HepG2 (cell line): ENCODE measurements at regions not wholly inside any gene's neighbourhood (a gene's known extent, or its start where the extent isn't known, plus 50 kb on each side); places are given as distances from the start of the nearest gene placed in this dataset.

Experiments used
- ATAC-seq: fragments of 200-7000 bp; cut with Tn5 transposase; 3 replicates; pipeline ENCODE4 v1.9.1; 2020; ENCODE audit warnings: mild to moderate bottlenecking, moderate library complexity
- BruUV-seq: library from RNA; stranded (reverse); fragments of 400-500 nt; replicated peaks from 2 replicates; lab custom pipeline; 2021; lab: Mats Ljungman, UMichigan
- CTCF ChIA-PET: fragments of 300-600 bp; formaldehyde crosslinking; extraction: SDS; loops from one replicate; lab custom pipeline; 2021; ENCODE audit warnings: low total read pairs, inconsistent platforms, low intra/inter-chr PET ratio; lab: Yijun Ruan, JAX
- POLR2A ChIA-PET: fragments of 350-600 bp; sonication (Branson Sonifier 250); formaldehyde crosslinking; loops from one replicate; lab custom pipeline; 2020; ENCODE audit warnings: antibody characterized with exemption, inconsistent platforms; lab: Yijun Ruan, JAX
- DNase-seq: peaks from one replicate; pipeline ENCODE4 v3.0.0-alpha.2; 2015; ENCODE audit warnings: low spot score
- FAIRE-seq: peaks from 3 replicates; lab custom pipeline; 2011; peaks lifted over from hg19 to GRCh38; lab: Jason Lieb, UNC
- H2AFZ ChIP-seq: one replicate; pipeline ENCODE4 v1.6.1; 2011; ENCODE audit warnings: low read length, inconsistent platforms
- H3K27ac ChIP-seq: fragments of 300-600 bp; 3 replicates; pipeline ENCODE4 v1.8.0; 2011; ENCODE audit warnings: mixed run types, mild to moderate bottlenecking, mixed read lengths, low read length, inconsistent platforms; ENCODE audit not compliant: insufficient read depth; ENCODE audit errors: extremely low read length
- H3K27me3 ChIP-seq, 2 experiments: fragments of 200-600 bp in 1 of 2; 2 replicates in 1 of 2; 3 replicates in 1 of 2; pipeline versions ENCODE4 v1.6.0 to v1.8.0; 2011; ENCODE audit warnings: low read length in 2 of 2, mild to moderate bottlenecking in 2 of 2, moderate library complexity in 2 of 2, inconsistent platforms in 1 of 2; ENCODE audit not compliant: insufficient read depth in 2 of 2, control insufficient read depth in 1 of 2
- H3K36me3 ChIP-seq, 2 experiments: fragments of 200-600 bp in 1 of 2; replicated peaks in 1 of 2; 2 replicates in 1 of 2; 3 replicates in 1 of 2; pipeline versions ENCODE4 v1.5.1 to v1.8.0; 2011; ENCODE audit warnings: low read length in 2 of 2, inconsistent platforms in 1 of 2; ENCODE audit not compliant: insufficient read depth in 2 of 2, control insufficient read depth in 1 of 2
- H3K4me1 ChIP-seq: 2 replicates; pipeline ENCODE4 v1.5.1; 2012; ENCODE audit warnings: low read length, inconsistent platforms; ENCODE audit not compliant: insufficient read depth
- H3K4me2 ChIP-seq: 2 replicates; pipeline ENCODE4 v1.6.0; 2011; ENCODE audit warnings: low read depth, low read length, inconsistent platforms
- H3K4me3 ChIP-seq, 3 experiments: fragments of 200-600 bp in 1 of 3; sonication (generic), shearing (Covaris generic) in 1 of 3; replicated peaks in 1 of 3; 2 replicates each; pipeline ENCODE4 v1.5.1; 2011 to 2016; ENCODE audit warnings: low read length in 3 of 3, inconsistent platforms in 2 of 3, low read depth in 2 of 3, mild to moderate bottlenecking in 2 of 3, control low read depth in 1 of 3, mixed read lengths in 1 of 3; ENCODE audit not compliant: insufficient read depth in 1 of 3
- H3K79me2 ChIP-seq: one replicate; pipeline ENCODE4 v1.6.1; 2011; ENCODE audit warnings: low read length, inconsistent platforms; ENCODE audit not compliant: insufficient read depth
- H3K9ac ChIP-seq: 2 replicates; pipeline ENCODE4 v1.6.0; 2011; ENCODE audit warnings: mild to moderate bottlenecking, low read depth, low read length, inconsistent platforms; ENCODE audit not compliant: insufficient read depth
- H3K9me3 ChIP-seq: 2 replicates; pipeline ENCODE4 v1.5.1; 2012; ENCODE audit warnings: mild to moderate bottlenecking, low read length
- H4K20me1 ChIP-seq: 2 replicates; pipeline ENCODE4 v1.6.0; 2011; ENCODE audit warnings: inconsistent platforms, mild to moderate bottlenecking, low read length, moderate library complexity; ENCODE audit not compliant: insufficient read depth
- HNRNPH1 ChIP-seq: fragments of 200-400 bp; formaldehyde crosslinking; optimal IDR thresholded peaks from 2 replicates; pipeline ENCODE3; 2017; ENCODE audit warnings: mild to moderate bottlenecking, low read depth, low read length
- HNRNPLL ChIP-seq: fragments of 200-400 bp; formaldehyde crosslinking; IDR thresholded peaks from 2 replicates; pipeline ENCODE4 v1.6.1; 2017; ENCODE audit warnings: mild to moderate bottlenecking, low read depth, low read length; ENCODE audit not compliant: poor library complexity, severe bottlenecking
- MBD4 ChIP-seq: IDR thresholded peaks from 2 replicates; pipeline ENCODE4 v1.6.1; 2012; ENCODE audit warnings: low read length, inconsistent platforms, borderline replicate concordance
- SIX1 ChIP-seq: sonication (generic); formaldehyde crosslinking; IDR thresholded peaks from 2 replicates; pipeline ENCODE4 v1.4.0; 2020; ENCODE audit warnings: missing genetic modification reagents, borderline replicate concordance
- SMYD3 ChIP-seq: sonication (generic); formaldehyde crosslinking; IDR thresholded peaks from 2 replicates; pipeline ENCODE4 v1.8.1; 2023; ENCODE audit warnings: mild to moderate bottlenecking, missing genetic modification reagents
- ZNF136 ChIP-seq: sonication (generic); formaldehyde crosslinking; IDR thresholded peaks from 2 replicates; pipeline ENCODE4 v1.8.1; 2022; ENCODE audit warnings: low read depth, mild to moderate bottlenecking, moderate library complexity, missing genetic modification reagents
- WGBS: methylation state at CpG from one replicate; pipeline ENCODE4 v1.1.6; 2017; ENCODE audit warnings: low lambda C conversion rate; 5-methylcytosine and 5-hydroxymethylcytosine counted together
- in situ Hi-C: cut with HindIII; loops from 2 replicates; pipeline ENCODE4 v1.10.0; 2017; ENCODE audit warnings: low pct_unique_long_range_greater_than_20kb; ENCODE audit not compliant: extremely low pct_ligation_motif_present
- intact Hi-C: fragments of 100-400 bp; cut with micrococcal nuclease; formaldehyde crosslinking; loops from one replicate; pipeline ENCODE4 v1.10.0; 2022; ENCODE audit not compliant: unreplicated experiment
- TF ChIP-seq, protein P1 (sequence below), 2 experiments: sonication (generic) in 1 of 2; formaldehyde crosslinking in 1 of 2; IDR thresholded peaks; 2 replicates each; pipeline versions ENCODE4 v1.4.0 to v1.6.1; 2018 to 2020; ENCODE audit warnings: missing genetic modification reagents in 2 of 2, borderline replicate concordance in 1 of 2, low read depth in 1 of 2, mild to moderate bottlenecking in 1 of 2, missing biosample characterization in 1 of 2
- TF ChIP-seq, protein P2 (sequence below): sonication (generic); formaldehyde crosslinking; IDR thresholded peaks from 2 replicates; pipeline ENCODE4 v1.4.0; 2020; ENCODE audit warnings: missing genetic modification reagents

DNA sequence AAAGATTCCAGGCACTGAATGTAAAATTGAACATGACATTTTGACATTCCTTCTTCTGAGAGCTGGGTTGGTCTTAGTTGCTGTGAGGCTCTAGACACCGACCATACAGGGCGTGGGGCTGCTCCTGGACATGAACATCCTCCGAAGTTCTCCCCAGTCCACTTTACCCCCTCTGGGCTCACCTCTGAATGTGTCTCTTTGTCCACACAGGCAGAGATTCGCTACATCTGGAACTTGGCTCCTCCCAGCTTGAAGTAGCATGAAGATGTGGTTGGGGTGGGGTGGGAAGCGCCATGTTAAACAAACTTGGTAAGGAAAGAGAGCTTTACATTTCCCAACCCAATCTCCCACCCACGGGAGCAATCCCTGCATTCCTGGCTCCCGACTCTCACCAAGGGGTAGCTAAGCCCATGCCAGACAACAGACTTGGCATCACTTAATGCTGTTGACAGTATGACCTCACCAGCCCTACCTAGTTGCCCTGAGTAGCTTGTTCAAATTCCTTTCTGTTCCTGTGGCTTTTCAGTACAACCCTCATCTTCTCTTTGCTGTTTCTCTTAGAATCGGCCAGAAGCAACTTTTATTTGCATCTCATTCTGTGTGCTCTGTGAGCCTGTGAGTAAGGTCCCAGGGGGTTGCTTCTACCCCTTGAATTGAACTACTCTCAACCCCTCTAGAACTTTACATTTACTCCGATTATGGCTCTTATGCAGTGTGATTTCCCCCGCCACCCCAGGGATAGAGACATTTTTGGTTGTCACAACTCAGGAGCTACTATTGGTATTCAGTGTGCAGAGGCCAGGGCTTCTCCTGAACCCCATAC, 211.4 kb downstream of the SEC23IP start:
- no TSS peak for BruUV-seq
- H3K9me3 ChIP-seq = no peaks in the 10 kb centered on the region
- FAIRE-seq (no peak), DNase-seq (no peak), ATAC-seq (no peak)
- H2AFZ ChIP-seq = no peak overlapping the region
- intact Hi-C loops = no loop called here
- H3K4me2 ChIP-seq = no peak overlapping the region
- in situ Hi-C loops = no loop called here
- no peak overlapping the region for H3K9ac ChIP-seq
- no peaks in the 10 kb centered on the region for H3K79me2 ChIP-seq
- H3K36me3 ChIP-seq = no peaks in the 10 kb centered on the region
- 0% methylated on average over 10 of the region's 10 CpGs for WGBS
- no peak for TF ChIP-seq HNRNPLL
- TF ChIP-seq SIX1 (CRISPR knock-in tag) = no peak
- no peak for TF ChIP-seq SMYD3 (CRISPR knock-in tag)
- no peak for TF ChIP-seq ZNF136
- no peak for TF ChIP-seq MBD4
- TF ChIP-seq, protein P1, sequence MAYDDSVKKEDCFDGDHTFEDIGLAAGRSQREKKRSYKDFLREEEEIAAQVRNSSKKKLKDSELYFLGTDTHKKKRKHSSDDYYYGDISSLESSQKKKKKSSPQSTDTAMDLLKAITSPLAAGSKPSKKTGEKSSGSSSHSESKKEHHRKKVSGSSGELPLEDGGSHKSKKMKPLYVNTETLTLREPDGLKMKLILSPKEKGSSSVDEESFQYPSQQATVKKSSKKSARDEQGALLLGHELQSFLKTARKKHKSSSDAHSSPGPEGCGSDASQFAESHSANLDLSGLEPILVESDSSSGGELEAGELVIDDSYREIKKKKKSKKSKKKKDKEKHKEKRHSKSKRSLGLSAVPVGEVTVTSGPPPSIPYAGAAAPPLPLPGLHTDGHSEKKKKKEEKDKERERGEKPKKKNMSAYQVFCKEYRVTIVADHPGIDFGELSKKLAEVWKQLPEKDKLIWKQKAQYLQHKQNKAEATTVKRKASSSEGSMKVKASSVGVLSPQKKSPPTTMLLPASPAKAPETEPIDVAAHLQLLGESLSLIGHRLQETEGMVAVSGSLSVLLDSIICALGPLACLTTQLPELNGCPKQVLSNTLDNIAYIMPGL (CRISPR knock-in tag; IDR thresholded peaks at IDR 0.05; ENCODE audit: borderline replicate concordance in 1 of 2, low read depth in 1 of 2) = no peak
- TF ChIP-seq HNRNPH1 = no peak
- TF ChIP-seq, protein P2, sequence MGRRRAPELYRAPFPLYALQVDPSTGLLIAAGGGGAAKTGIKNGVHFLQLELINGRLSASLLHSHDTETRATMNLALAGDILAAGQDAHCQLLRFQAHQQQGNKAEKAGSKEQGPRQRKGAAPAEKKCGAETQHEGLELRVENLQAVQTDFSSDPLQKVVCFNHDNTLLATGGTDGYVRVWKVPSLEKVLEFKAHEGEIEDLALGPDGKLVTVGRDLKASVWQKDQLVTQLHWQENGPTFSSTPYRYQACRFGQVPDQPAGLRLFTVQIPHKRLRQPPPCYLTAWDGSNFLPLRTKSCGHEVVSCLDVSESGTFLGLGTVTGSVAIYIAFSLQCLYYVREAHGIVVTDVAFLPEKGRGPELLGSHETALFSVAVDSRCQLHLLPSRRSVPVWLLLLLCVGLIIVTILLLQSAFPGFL (CRISPR knock-in tag) = no peak
- no peak overlapping the region for H3K4me3 ChIP-seq
- CTCF ChIA-PET = no interaction called here
- no peaks in the 10 kb centered on the region for H4K20me1 ChIP-seq
- H3K4me1 ChIP-seq = no peaks in the 10 kb centered on the region
- POLR2A ChIA-PET = no interaction called here
- H3K27ac ChIP-seq = no peak overlapping the region
- H3K27me3 ChIP-seq = peaks cover 0 to 13% of the 10 kb centered on the region in 2 experiments; a peak in 2 of 5 replicates
